ENCODE measurements at regions not wholly inside any gene's neighbourhood (a gene's known extent, or its start where the extent isn't known, plus 50 kb on each side); places are given as distances from the start of the nearest gene placed in this dataset.

DNA sequence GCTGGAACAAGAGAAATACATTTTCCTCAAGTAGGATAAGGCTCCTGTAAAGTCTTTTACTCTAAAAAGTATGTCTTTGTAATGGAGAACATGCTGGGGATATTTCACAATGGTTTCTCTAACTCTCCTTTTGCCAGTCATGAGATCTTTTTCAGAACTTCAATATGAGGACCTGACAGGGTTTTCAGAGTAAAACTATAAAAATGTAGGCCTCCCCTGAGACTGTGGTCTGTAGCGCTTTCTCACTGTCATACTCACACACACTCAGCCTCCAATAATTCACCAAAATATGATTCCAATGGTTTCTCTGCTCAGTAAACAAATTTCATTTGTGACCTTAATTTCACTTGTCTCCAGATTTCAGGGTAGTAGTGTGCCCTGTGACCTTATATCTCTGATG lies 440.1 kb upstream of the PTBP2 start:
- TF ChIP-seq EZH2 (IDR thresholded peaks at IDR 0.05; ENCODE audit: insufficient read depth, poor library complexity, severe bottlenecking) = no peak
- TF ChIP-seq EZH2phosphoT487 (IDR thresholded peaks at IDR 0.05; ENCODE audit: insufficient read depth, low read depth) = no peak
